Stimulated activated naive CD8-positive, alpha-beta T cell treated with anti-CD3 and anti-CD28 coated beads, Interleukin-15, Interleukin-2, amounts not matched to agents 100 ng/mL and 50 ng/mL, for 24 hours (primary cell): ENCODE measurements at regions not wholly inside any gene's neighbourhood (a gene's known extent, or its start where the extent isn't known, plus 50 kb on each side); places are given as distances from the start of the nearest gene placed in this dataset.

Source experiments
- H3K27ac Mint-ChIP-seq: one replicate; pipeline ENCODE4 v1.8.0; 2021; ENCODE audit warnings: mild to moderate bottlenecking, mixed read lengths
- H3K27me3 Mint-ChIP-seq: one replicate; pipeline ENCODE4 v1.8.0; 2021; ENCODE audit warnings: mixed read lengths
- H3K36me3 Mint-ChIP-seq: one replicate; pipeline ENCODE4 v1.8.0; 2021; ENCODE audit warnings: low read depth, mixed read lengths
- H3K4me1 Mint-ChIP-seq: one replicate; pipeline ENCODE4 v1.8.0; 2021; ENCODE audit warnings: low read depth, mixed read lengths
- H3K4me3 Mint-ChIP-seq: one replicate; pipeline ENCODE4 v1.8.0; 2021; ENCODE audit warnings: mild to moderate bottlenecking, mixed read lengths
- H3K9me3 Mint-ChIP-seq: one replicate; pipeline ENCODE4 v1.8.0; 2021; ENCODE audit warnings: mixed read lengths

DNA sequence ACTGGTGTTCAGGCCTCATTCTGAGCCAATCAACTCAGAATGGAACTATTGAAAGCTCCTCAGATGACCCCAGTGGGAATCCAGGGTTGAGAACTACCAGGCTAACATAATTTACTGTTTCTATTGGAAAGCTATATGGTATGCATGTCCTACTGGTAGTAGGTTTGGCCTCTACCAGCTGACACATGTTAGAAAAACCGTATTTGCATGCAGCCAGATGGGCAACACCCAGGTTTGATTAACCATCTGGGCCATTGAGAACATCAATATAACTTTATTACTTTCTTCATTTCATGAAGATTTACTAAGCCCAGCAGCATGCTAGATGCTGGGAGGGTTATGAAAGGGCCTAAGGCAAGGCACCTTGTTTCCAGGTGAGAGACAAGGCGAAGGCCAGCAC lies 181.4 kb upstream of the PARP11 start:
- Mint-ChIP-seq H3K9me3 (no peaks in the 10 kb centered on the region), H3K27ac (no peak overlapping the region), H3K36me3 (no peaks in the 10 kb centered on the region)

DNA sequence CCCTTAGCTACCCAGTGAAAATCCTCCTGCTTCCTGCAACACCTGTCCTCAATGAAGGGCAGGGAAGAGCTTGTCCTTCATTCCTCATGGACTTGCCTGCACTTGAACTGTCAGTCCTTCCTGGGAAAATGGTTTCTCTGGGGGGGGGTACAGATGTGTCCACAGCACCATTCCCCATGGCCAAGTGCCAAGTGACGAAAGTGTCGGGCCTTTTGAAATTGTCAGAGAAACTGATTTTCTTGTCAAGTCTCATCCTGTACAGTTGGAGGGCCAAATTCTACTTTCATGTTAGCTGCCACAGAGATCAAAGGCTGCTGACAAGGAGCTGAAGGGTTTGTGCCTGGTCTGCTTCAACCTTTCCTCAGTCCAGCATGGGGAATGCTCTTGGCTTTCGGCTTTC lies 179.5 kb upstream of the PARP11 start:
- peaks cover 20% of the 10 kb centered on the region for H3K4me1 Mint-ChIP-seq
- H3K9me3 Mint-ChIP-seq, result no peaks in the 10 kb centered on the region
- H3K27me3 Mint-ChIP-seq, result no peaks in the 10 kb centered on the region
- no peaks in the 10 kb centered on the region for H3K36me3 Mint-ChIP-seq
- H3K4me3 Mint-ChIP-seq, result no peak overlapping the region
- no peak overlapping the region for H3K27ac Mint-ChIP-seq

More for the DNA sequence above, 181.4 kb upstream of the PARP11 start:
- peaks cover 26% of the 10 kb centered on the region for H3K4me1 Mint-ChIP-seq
- no peak overlapping the region for H3K4me3 Mint-ChIP-seq
- H3K27me3 Mint-ChIP-seq, result no peaks in the 10 kb centered on the region

DNA sequence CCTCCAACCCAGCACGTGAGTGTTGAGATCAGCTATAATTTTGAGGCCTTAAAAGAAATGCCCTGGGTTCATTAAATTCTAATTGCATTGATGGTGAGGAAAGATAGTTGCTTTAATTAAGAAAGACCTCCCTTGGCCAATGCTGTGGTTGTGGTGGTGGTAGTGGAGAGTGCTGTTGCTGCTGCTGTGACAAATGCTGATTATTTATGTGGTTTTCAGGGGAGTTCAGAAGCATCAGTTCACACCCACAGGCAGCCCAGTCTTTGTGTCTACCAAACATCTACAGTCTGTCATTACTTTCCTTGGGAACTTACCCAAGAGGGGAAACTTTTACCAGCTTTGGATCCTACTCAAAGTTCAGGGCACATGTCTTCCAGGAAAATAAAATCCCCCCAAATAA lies 178.4 kb upstream of the PARP11 start:
- no peaks in the 10 kb centered on the region for H3K9me3 Mint-ChIP-seq
- H3K4me3 Mint-ChIP-seq, result no peak overlapping the region
- H3K4me1 Mint-ChIP-seq, result peaks cover 9% of the 10 kb centered on the region
- no peaks in the 10 kb centered on the region for H3K27me3 Mint-ChIP-seq
- H3K36me3 Mint-ChIP-seq, result no peaks in the 10 kb centered on the region
- H3K27ac Mint-ChIP-seq, result no peak overlapping the region

DNA sequence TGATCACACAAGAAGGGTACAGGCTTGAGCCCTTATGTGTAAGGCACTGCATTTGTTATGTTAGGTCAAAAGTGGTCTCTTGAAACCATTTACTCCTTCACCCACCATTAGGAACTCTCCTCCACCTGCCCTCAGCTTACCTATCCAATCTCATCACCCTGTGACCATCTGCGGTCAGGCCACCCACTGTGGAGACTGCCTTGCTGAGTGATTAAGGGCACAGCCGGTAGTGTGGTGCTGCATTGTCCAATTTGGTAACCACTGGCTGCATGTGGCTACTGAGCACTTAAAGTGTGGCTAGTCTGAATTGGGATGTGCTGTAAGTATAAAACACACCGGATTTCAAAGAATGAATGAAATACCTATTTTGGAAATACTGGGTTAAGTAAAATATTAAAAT lies 177.1 kb upstream of the PARP11 start:
- Mint-ChIP-seq H3K9me3 (no peaks in the 10 kb centered on the region), H3K4me3 (no peak overlapping the region), H3K27ac (no peak overlapping the region), H3K4me1 (peaks cover 7% of the 10 kb centered on the region), H3K36me3 (no peaks in the 10 kb centered on the region), H3K27me3 (no peaks in the 10 kb centered on the region)

DNA sequence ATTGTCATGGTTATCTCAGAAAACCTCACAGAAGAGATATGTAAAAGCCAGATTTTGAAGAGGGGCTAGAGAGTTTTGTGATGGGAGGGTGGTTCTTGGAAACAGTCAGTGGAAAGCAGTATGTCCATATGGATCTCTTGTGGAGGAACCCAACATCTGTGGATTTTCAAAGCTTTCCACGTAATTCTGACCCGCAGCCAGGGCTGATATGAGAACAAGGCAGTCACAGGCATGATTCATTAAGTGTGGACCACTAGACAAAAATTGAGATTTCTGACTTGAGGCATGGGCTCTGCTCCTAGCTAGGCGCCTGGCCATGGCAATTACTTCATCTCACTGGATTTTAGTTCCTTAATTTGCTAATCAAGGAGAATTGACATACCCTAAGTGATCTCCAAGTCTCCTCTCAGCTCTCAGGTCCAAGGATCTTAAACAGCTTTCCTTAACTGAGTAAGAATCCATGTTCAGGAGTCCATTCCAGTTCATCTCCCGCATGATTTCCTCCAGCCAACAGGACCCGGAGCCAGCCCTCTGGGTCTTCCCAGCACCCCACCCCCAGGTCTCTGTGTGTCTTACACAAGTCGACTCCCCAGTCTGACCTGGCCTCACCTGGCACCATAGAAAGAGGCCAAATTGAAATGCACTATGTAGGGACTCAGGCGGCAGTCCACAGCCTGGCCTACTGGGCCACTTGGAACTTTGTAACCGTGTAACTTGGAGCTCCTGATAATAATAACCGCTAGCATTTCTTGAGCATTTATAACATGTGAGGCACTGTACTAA lies 176.3 kb upstream of the PARP11 start:
- no peak overlapping the region for H3K4me3 Mint-ChIP-seq
- peaks cover 7% of the 10 kb centered on the region for H3K4me1 Mint-ChIP-seq
- no peaks in the 10 kb centered on the region for H3K27me3 Mint-ChIP-seq
- no peaks in the 10 kb centered on the region for H3K9me3 Mint-ChIP-seq
- H3K36me3 Mint-ChIP-seq, result no peaks in the 10 kb centered on the region
- no peak overlapping the region for H3K27ac Mint-ChIP-seq

DNA sequence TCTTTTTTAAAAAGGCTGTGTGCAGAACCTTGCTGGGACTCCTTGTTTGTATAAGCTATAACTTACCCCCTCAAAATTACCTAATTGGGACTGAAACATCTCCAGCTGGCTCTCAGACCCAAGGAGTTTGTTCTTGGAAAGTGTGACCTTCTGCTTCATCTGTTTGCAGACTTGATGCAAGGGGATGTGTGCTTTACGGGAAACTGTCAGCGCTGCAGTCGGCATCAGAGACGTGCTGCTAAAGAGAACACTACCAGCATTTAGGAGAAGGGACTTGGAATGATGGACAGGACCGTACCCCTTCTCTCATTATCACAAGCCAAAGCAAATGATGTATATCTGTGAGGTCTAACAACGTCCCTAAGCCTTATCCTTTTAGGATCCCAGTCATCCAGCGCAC lies 174.2 kb upstream of the PARP11 start:
- Mint-ChIP-seq H3K36me3 (no peaks in the 10 kb centered on the region), H3K9me3 (no peaks in the 10 kb centered on the region), H3K27ac (no peak overlapping the region), H3K4me1 (peaks cover 7% of the 10 kb centered on the region), H3K4me3 (no peak overlapping the region), H3K27me3 (no peaks in the 10 kb centered on the region)

DNA sequence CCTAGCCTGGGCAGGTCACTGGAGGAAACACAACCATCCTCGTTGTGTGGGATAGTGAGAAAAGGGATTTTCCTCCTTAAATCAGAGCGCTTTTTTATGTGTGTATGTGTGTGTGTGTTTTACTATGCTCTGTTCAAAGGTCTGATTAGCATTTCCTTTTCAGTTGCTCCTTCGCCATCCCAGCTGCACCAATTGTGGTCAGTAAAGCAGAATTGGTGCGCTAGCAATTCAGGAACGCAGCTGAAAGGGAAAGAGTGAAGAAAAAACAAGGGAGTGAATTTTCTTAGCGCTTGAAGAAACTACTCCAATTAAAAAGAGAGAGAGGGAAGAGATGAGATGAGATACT lies 173.3 kb upstream of the PARP11 start:
- Mint-ChIP-seq H3K9me3 (no peaks in the 10 kb centered on the region), H3K36me3 (no peaks in the 10 kb centered on the region), H3K4me1 (peaks cover 3% of the 10 kb centered on the region), H3K4me3 (no peak overlapping the region), H3K27ac (no peak overlapping the region), H3K27me3 (no peaks in the 10 kb centered on the region)

DNA sequence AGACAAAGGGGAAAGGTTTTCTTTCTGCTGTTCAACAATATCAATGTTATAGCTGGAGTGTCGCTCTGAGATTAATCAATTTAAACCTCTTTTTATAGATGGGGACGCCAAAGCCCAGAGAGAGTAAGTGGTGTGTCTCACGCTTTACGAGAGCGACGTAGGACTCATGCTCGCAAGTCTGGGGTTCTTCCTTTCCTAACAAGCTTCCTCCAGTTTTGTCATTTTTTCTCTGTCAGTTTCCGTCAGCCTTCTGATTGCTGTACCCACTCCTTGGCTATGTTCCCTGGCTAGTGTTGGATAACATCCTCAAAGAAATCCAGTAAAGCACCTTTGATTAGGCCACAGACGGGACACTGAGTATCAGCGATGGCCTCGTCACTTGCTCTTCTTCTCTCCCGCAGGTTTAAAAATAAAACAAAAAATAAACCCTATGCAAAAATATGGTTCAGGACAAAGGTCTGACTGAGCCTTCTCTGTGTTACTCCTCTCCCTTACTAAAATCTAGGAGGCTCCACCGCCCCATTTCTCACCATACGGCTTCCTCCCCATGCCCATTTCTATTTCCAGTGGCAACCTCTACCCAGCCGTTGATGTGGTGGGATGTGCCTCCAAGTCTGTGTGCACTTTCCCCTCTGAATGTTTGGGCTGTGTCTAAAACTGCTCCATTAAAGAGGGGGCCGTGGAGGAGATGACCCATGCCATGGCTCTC lies 172.7 kb upstream of the PARP11 start:
- H3K4me1 Mint-ChIP-seq, result no peaks in the 10 kb centered on the region
- H3K27ac Mint-ChIP-seq, result no peak overlapping the region
- no peaks in the 10 kb centered on the region for H3K27me3 Mint-ChIP-seq
- H3K36me3 Mint-ChIP-seq, result no peaks in the 10 kb centered on the region
- H3K9me3 Mint-ChIP-seq, result no peaks in the 10 kb centered on the region
- no peak overlapping the region for H3K4me3 Mint-ChIP-seq

DNA sequence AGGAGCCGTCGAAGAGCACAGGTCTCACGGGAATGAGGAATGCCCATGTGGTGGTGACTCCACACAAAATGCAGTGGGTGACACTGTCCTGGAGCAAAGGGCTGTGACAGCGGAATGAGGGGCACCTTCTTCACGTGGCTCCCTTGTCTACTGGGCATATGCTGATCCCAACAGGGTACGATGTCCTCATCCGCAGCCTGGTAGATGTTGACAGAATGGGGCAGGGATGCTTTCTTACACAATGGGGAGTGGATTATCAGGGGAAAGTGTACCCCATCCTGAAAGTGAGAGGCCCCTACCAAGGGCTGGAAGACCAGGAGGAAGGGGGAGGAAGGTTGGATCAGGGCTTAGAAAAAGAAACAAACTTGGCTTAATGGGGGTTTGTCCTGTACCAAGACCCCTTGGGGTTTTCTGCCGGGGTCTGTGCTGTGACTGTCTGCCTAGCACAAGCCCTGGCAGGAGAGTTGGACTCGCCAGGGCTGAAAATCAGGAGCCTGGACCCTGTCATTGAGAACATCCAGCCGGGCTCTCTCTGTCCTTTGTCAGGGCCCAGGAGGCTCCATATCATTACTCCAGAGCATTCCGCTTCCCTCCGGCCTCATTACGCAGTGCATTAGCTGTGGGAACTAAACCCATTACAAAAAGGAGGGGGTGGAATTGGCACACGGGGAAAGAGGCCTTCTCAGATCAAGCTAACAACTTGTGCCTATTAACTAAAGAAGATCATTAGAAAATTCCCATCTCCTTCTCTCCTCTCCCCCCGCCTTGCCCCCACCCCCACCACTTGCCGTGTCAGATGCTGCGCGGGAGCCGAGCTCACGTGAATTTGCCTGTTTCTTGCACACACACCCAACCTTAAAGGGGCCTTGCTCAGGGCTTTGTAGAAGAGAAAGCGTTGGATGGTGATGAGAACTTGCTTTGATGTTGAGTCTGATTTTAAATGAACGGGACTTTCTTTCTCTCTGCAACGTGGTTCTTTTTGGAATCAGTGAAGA lies 171.8 kb upstream of the PARP11 start:
- H3K36me3 Mint-ChIP-seq, result no peaks in the 10 kb centered on the region
- no peak overlapping the region for H3K27ac Mint-ChIP-seq
- no peak overlapping the region for H3K4me3 Mint-ChIP-seq
- H3K27me3 Mint-ChIP-seq, result no peaks in the 10 kb centered on the region
- H3K4me1 Mint-ChIP-seq, result peaks cover under 1% of the 10 kb centered on the region
- H3K9me3 Mint-ChIP-seq, result no peaks in the 10 kb centered on the region

DNA sequence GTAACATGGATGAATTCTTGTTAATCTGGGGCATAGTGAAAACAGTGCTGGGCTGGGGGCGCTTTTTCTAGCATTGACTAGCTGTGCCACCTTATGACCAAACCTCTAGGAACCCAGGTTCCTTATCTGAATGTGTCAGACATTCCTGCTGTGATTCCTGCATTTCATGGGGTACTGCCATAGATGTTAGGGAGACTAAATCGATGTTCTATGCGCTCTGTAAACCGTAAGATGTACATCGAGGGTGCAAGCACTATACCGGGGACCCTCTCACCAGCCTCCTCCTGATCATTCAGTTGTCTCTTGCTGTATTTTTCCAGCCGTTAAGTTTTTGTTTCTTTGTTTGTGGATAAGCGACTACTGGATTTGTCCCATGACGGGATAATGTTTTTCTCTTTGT lies 170.9 kb upstream of the PARP11 start:
- Mint-ChIP-seq H3K27me3 (no peaks in the 10 kb centered on the region), H3K27ac (no peak overlapping the region), H3K4me3 (no peak overlapping the region)

DNA sequence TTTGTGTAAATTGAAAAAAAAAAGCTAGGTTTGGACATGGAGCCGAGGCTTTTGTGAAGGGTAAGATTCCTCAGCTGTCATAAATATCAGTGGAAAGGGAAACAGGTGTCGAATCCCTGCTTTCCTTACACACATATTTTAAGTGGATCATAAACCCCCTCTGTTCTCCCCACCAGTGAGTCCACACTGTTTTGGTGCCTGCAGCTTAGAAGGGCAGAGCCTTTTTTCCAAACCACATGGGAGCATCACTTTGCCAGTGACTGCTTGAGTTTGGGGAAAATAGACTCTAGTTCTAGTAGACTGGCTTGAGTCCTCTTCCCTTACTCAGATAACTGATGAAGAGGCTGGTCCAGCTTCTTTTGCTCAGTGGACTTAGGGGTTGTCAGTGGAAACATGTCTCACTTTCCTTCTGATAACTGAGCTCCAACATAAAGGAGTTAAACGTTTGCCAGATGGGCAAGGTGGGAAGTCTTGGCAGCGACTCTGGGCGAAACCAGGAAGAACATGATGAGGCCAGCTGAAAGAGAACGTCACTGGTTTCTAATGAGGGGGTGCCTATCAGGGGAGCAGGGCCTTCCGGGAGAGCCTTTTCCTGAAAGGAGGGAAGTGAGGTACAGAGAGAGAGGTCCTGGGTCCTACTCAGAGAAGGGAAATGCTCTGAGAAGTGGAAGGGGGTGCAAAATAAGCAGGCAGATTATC lies 168.1 kb upstream of the PARP11 start:
- no peak overlapping the region for H3K27ac Mint-ChIP-seq
- no peaks in the 10 kb centered on the region for H3K27me3 Mint-ChIP-seq
- H3K4me1 Mint-ChIP-seq, result peaks cover 4% of the 10 kb centered on the region
- H3K9me3 Mint-ChIP-seq, result no peaks in the 10 kb centered on the region
- no peaks in the 10 kb centered on the region for H3K36me3 Mint-ChIP-seq
- no peak overlapping the region for H3K4me3 Mint-ChIP-seq

More for the DNA sequence above, 170.9 kb upstream of the PARP11 start:
- Mint-ChIP-seq H3K36me3 (no peaks in the 10 kb centered on the region), H3K4me1 (peaks cover 4% of the 10 kb centered on the region), H3K9me3 (no peaks in the 10 kb centered on the region)

DNA sequence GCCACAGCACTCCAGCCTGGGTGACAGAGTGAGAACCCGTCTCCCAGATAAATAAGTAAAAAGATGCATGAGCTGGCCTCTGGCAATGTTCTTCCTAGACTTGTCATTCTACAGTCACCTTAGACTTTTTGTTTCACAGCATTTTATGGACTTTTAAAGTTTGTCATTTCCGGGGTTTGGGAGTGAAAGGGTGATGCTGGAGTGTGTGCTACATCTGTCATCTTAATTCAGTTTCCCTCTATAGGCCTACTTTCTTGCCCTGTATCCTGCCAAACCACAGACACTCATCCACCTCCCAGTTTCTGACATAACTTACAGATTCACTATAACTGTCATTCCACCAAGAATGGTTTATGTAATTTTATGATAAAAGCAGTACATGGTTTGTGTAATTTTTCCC lies 166.7 kb upstream of the PARP11 start:
- peaks cover 4% of the 10 kb centered on the region for H3K4me1 Mint-ChIP-seq
- H3K27me3 Mint-ChIP-seq, result no peaks in the 10 kb centered on the region
- H3K9me3 Mint-ChIP-seq, result no peaks in the 10 kb centered on the region
- H3K27ac Mint-ChIP-seq, result no peak overlapping the region
- H3K36me3 Mint-ChIP-seq, result no peaks in the 10 kb centered on the region
- no peak overlapping the region for H3K4me3 Mint-ChIP-seq

DNA sequence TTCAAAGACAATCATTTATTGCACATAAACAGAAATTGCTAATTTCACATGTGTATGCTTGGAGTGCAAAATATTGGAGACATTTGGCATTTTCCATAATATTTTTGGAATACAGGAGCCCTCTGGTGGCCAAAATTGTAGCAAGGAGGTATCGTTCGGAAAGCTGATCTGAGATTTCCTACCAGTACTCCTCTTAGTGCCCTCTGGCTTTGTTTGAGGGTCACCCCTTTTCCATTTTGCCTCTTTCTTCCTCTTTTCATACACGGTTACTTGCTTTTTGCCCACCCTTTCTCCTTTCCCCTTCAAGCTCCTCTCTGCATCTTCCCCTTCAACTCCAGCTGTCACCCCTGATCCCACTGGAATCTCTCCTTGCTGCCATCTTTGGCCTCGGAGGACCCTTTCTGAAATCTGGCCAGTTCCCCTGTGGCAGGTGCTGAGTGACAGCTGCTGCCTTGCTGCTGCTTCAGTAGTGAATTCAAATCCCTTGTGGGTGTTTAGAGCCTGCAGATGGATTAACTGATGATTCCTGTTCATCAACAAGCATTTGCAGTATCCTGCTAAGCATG lies 164.6 kb upstream of the PARP11 start:
- H3K9me3 Mint-ChIP-seq, result no peaks in the 10 kb centered on the region
- H3K27me3 Mint-ChIP-seq, result no peaks in the 10 kb centered on the region
- H3K27ac Mint-ChIP-seq, result no peak overlapping the region
- peaks cover 4% of the 10 kb centered on the region for H3K4me1 Mint-ChIP-seq
- H3K36me3 Mint-ChIP-seq, result no peaks in the 10 kb centered on the region
- H3K4me3 Mint-ChIP-seq, result no peak overlapping the region

DNA sequence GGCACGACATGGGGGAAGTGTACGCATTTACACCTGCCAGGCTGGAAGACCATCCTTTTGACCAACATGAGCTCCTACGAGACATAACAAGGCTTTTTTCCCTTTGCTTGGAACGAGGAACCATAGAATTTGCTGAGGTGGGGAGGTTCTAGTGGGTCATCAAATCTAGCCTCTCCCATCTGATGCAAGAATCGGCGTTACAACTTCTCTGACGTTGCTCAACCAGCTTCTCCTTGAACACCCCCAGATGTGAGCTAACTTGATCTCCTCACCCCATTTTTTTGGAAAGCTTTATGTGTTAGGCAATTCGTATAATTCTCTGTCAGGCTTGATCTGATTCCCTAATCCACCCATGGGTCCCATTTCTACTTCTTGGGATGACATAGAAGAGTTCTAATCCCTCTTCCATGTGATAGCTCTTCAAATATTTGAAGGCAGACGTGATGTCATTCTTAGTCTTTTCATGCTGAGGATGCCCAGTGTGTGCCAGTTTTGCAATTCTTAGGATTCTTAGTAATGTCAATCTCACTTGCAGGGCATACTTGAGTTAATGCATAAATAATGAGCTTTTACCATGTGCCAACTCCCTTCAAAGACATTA lies 163.6 kb upstream of the PARP11 start:
- Mint-ChIP-seq H3K4me1 (peaks cover 6% of the 10 kb centered on the region), H3K4me3 (no peak overlapping the region), H3K36me3 (no peaks in the 10 kb centered on the region), H3K27me3 (no peaks in the 10 kb centered on the region), H3K27ac (no peak overlapping the region), H3K9me3 (no peaks in the 10 kb centered on the region)
